Lung (tissue), 11 donors: ENCODE measurements at regions not wholly inside any gene's neighbourhood (a gene's known extent, or its start where the extent isn't known, plus 50 kb on each side); places are given as distances from the start of the nearest gene placed in this dataset.

Source experiments
- ATAC-seq: fragments of 200-7000 bp; cut with Tn5 transposase; one replicate; pipeline ENCODE4 v1.9.1; 2020; ENCODE audit warnings: moderate number of reproducible peaks; ENCODE audit not compliant: insufficient read depth, low FRiP score
- DNase-seq, 3 donors: peaks; one replicate each; pipeline ENCODE4 v3.0.0-alpha.2; 2013 to 2017
- H3K27ac ChIP-seq, 2 donors: one replicate each; pipeline ENCODE4 v1.5.1; 2013; ENCODE audit warnings: mild to moderate bottlenecking in 2 of 2, moderate library complexity in 2 of 2, control low read depth in 1 of 2, inconsistent platforms in 1 of 2, low read depth in 1 of 2, low read length in 1 of 2
- H3K27me3 ChIP-seq, 3 donors: one replicate each; pipeline ENCODE4 v1.5.1; 2013; ENCODE audit warnings: low read length in 2 of 3; ENCODE audit not compliant: control insufficient read depth in 3 of 3, insufficient read depth in 3 of 3
- H3K36me3 ChIP-seq, 4 donors: one replicate each; pipeline ENCODE4 v1.5.1; 2013; ENCODE audit warnings: low read length in 4 of 4, mild to moderate bottlenecking in 1 of 4, moderate library complexity in 1 of 4; ENCODE audit not compliant: control insufficient read depth in 4 of 4, insufficient read depth in 4 of 4
- H3K4me1 ChIP-seq, 5 donors: one replicate each; pipeline ENCODE4 v1.5.1; 2013; ENCODE audit warnings: low read length in 5 of 5, mild to moderate bottlenecking in 2 of 5, moderate library complexity in 1 of 5; ENCODE audit not compliant: control insufficient read depth in 5 of 5, insufficient read depth in 5 of 5
- H3K4me3 ChIP-seq: one replicate; pipeline ENCODE4 v1.5.1; 2013; ENCODE audit warnings: mild to moderate bottlenecking, control low read depth, moderate library complexity
- H3K9ac ChIP-seq, 2 donors: one replicate each; pipeline ENCODE4 v1.5.1; 2013; ENCODE audit warnings: low read length in 2 of 2, control low read depth in 1 of 2; ENCODE audit not compliant: insufficient read depth in 1 of 2
- H3K9me3 ChIP-seq, 4 donors: one replicate each; pipeline ENCODE4 v1.5.1; 2013; ENCODE audit warnings: low read length in 3 of 4, mild to moderate bottlenecking in 1 of 4, moderate library complexity in 1 of 4; ENCODE audit not compliant: control insufficient read depth in 4 of 4, insufficient read depth in 3 of 4
- CTCF ChIP-seq: IDR thresholded peaks from 2 replicates; pipeline ENCODE4 v1.5.1; 2012; ENCODE audit warnings: mild to moderate bottlenecking; ENCODE audit errors: control extremely low read depth, extremely low read depth
- WGBS, 2 donors: extraction: QIAGEN DNeasy Blood & Tissue Kit; methylation state at CpG; one replicate each; pipeline ENCODE4 v1.1.7; 2013; 5-methylcytosine and 5-hydroxymethylcytosine counted together
- donor health status: control.
- donor health status: control.
- donor health status: Bipolar disorder and iron deficiency.
- donor health status: healthy.
- donor health status: DM: yes; HTN: yes; CAD: no.

DNA sequence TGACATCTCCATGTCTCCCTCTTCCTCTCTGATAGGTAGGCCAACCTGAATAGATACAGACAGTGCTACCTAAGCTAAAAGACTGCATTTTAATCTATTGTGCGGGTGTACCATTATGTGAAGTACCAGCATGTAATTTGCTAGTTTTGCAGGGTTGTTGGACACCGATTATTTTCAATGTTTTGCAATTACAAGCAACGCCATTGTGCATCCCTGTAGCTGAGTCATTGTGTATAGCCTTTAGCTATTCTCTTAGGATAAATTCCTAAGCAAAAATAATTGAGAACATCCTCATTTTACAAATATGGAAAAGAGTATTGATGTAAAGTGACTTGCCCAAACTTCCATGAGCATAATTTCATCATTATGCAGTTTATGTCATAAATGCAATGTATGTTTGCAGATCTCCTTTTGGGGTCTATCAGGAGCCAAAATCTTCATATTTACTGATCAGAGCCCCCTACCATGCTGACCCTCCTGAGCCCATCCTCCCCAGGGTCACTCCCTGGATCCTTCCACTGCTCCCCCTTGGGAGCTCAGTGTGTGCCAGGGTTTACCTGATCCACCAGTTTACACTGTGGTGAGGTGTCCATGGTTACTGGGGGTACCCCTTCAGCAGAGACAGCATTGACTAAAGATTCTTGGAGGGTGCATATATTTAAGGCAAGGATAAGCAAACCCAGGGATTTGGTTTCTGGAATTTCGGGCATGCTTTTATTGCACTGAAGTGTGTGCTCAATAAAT is 80.6 kb downstream of the CCDC185 start:
- H3K36me3 ChIP-seq = no peaks in the 10 kb centered on the region
- H3K4me3 ChIP-seq = no peak overlapping the region
- DNase-seq = no peak
- 86 to 88% methylated on average over 4 of the region's 4 CpGs for WGBS, 2 donors
- H3K27ac ChIP-seq = no peak overlapping the region
- H3K27me3 ChIP-seq = peaks cover 0 to 7% (median 0%) of the 10 kb centered on the region in 3 donors
- H3K9ac ChIP-seq = no peak overlapping the region
- no peaks in the 10 kb centered on the region for H3K9me3 ChIP-seq
- ATAC-seq = no peak
- TF ChIP-seq CTCF = no peak
- no peaks in the 10 kb centered on the region for H3K4me1 ChIP-seq

GRCh38 chr1:223474804-223475203 is 81.6 kb downstream of the CCDC185 start:
- H3K4me3 ChIP-seq = no peak overlapping the region
- WGBS, 2 donors = 83 to 87% methylated on average over 6 of the region's 6 CpGs
- H3K27ac ChIP-seq = no peak overlapping the region
- ATAC-seq (no peak), DNase-seq (no peak)
- no peaks in the 10 kb centered on the region for H3K36me3 ChIP-seq
- no peak for TF ChIP-seq CTCF
- peaks cover 0 to 7% (median 3%) of the 10 kb centered on the region in 3 donors for H3K27me3 ChIP-seq
- no peak overlapping the region for H3K9ac ChIP-seq
- peaks cover 0 to 6% (median 0%) of the 10 kb centered on the region in 5 donors for H3K4me1 ChIP-seq
- no peaks in the 10 kb centered on the region for H3K9me3 ChIP-seq

- Histone ChIP-seq H3K36me3 (no peaks in the 10 kb centered on the region), H3K9me3 (no peaks in the 10 kb centered on the region), H3K4me1 (peaks cover 0 to 10% (median 0%) of the 10 kb centered on the region in 5 donors), H3K4me3 (no peak overlapping the region), H3K9ac (no peak overlapping the region), H3K27ac (no peak overlapping the region), H3K27me3 (peaks cover 0 to 7% (median 3%) of the 10 kb centered on the region in 3 donors)
- ATAC-seq (no peak), DNase-seq (no peak)
- TF ChIP-seq CTCF = no peak
- WGBS, 2 donors = 44 to 57% methylated on average over 2 of the region's 2 CpGs
Observed at GRCh38 chr1:223477456-223477855, 84.2 kb downstream of the CCDC185 start.

DNA sequence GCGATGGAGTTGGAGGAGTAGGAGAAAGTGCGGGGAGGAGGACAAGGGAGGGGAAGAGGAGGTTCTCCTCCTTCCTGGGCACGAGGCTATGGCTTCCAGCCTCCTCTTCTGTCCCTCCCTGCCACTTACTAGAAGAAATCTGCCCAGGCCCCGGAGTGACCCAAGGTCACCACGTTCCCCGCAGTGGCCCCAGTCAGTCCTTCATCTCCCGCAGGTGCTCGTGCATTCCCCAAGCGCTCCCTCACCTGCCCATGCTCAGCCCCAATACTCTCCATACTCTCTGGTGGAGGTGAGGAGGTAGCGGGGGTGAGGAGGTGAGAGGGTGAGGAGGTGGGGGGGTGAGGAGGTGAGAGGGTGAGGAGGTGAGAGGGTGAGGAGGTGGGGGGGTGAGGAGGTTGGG is 85.4 kb downstream of the CCDC185 start:
- peaks cover 0 to 10% (median 0%) of the 10 kb centered on the region in 5 donors for H3K4me1 ChIP-seq
- no peak overlapping the region for H3K9ac ChIP-seq
- H3K27ac ChIP-seq = no peak overlapping the region
- H3K27me3 ChIP-seq = peaks cover 0 to 7% (median 3%) of the 10 kb centered on the region in 3 donors
- WGBS, 2 donors = 87 to 92% methylated on average over 10 of the region's 10 CpGs
- DNase-seq (no peak), ATAC-seq (no peak)
- no peak overlapping the region for H3K4me3 ChIP-seq
- H3K9me3 ChIP-seq = no peaks in the 10 kb centered on the region
- H3K36me3 ChIP-seq = no peaks in the 10 kb centered on the region
- TF ChIP-seq CTCF = no peak
